ENCODE measurements at regions not wholly inside any gene's neighbourhood (a gene's known extent, or its start where the extent isn't known, plus 50 kb on each side); places are given as distances from the start of the nearest gene placed in this dataset.

GRCh38 chr7:43039346-43039745 lies 73.1 kb upstream of the HECW1 start:
- H3F3A ChIP-seq (ENCODE audit: insufficient read depth) = peaks cover 17% of the 10 kb centered on the region
- no peaks in the 10 kb centered on the region for H3K27me3 ChIP-seq (replicated peaks; ENCODE audit: insufficient read depth)
- H4K20me1 ChIP-seq (ENCODE audit: insufficient read depth) = no peaks in the 10 kb centered on the region
- TF ChIP-seq EZH2 (IDR thresholded peaks at IDR 0.05; ENCODE audit: insufficient read depth, poor library complexity, severe bottlenecking) (no peak), EZH2phosphoT487 (IDR thresholded peaks at IDR 0.05; ENCODE audit: insufficient read depth, low read depth) (no peak)
- 30% methylated on average over 3 of the region's 3 CpGs for WGBS, 2 experiments (ENCODE audit: low coverage in 1 of 2, low lambda C conversion rate in 2 of 2, missing lambda C conversion rate in 2 of 2)
- H3K4me1 ChIP-seq (ENCODE audit: insufficient read depth) = peaks cover 26% of the 10 kb centered on the region
- peak overlapping the region; percentile 51 for H3K9ac ChIP-seq
- DNase-seq = peak; percentile 72
- no peak overlapping the region for H2AFZ ChIP-seq
- H3K79me2 ChIP-seq (ENCODE audit: insufficient read depth) = no peaks in the 10 kb centered on the region
- H3K27ac ChIP-seq = peak overlapping the region; percentile 81
- no peaks in the 10 kb centered on the region for H3K9me2 ChIP-seq (ENCODE audit: insufficient read depth)
- H3K4me2 ChIP-seq (ENCODE audit: unreplicated experiment) = peak overlapping the region; percentile 68
- H3K9me3 ChIP-seq (ENCODE audit: low read depth) = no peaks in the 10 kb centered on the region
- H3K36me3 ChIP-seq (ENCODE audit: low read depth) = no peaks in the 10 kb centered on the region
- no peak overlapping the region for H3K4me3 ChIP-seq
- in situ Hi-C loops (cut with MboI) = no loop called here

GRCh38 chr7:43040461-43040860 lies 72.0 kb upstream of the HECW1 start:
- Histone ChIP-seq H2AFZ (no peak overlapping the region), H3K79me2 (ENCODE audit: insufficient read depth) (no peaks in the 10 kb centered on the region), H3K4me3 (no peak overlapping the region), H3F3A (ENCODE audit: insufficient read depth) (peaks cover 17% of the 10 kb centered on the region), H3K27ac (no peak overlapping the region), H3K27me3 (replicated peaks; ENCODE audit: insufficient read depth) (no peaks in the 10 kb centered on the region), H3K4me2 (ENCODE audit: unreplicated experiment) (no peak overlapping the region), H3K9me3 (ENCODE audit: low read depth) (no peaks in the 10 kb centered on the region), H3K9me2 (ENCODE audit: insufficient read depth) (no peaks in the 10 kb centered on the region), H3K36me3 (ENCODE audit: low read depth) (no peaks in the 10 kb centered on the region), H3K4me1 (ENCODE audit: insufficient read depth) (peaks cover 26% of the 10 kb centered on the region), H3K9ac (no peak overlapping the region), H4K20me1 (ENCODE audit: insufficient read depth) (no peaks in the 10 kb centered on the region)
- no peak for DNase-seq
- no peak for TF ChIP-seq EZH2 (IDR thresholded peaks at IDR 0.05; ENCODE audit: insufficient read depth, poor library complexity, severe bottlenecking)
- TF ChIP-seq EZH2phosphoT487 (IDR thresholded peaks at IDR 0.05; ENCODE audit: insufficient read depth, low read depth) = no peak
- in situ Hi-C loops (cut with MboI) = no loop called here

- Histone ChIP-seq H3K27me3 (replicated peaks; ENCODE audit: insufficient read depth) (no peaks in the 10 kb centered on the region), H3F3A (ENCODE audit: insufficient read depth) (peaks cover 17% of the 10 kb centered on the region), H3K9ac (no peak overlapping the region), H3K9me3 (ENCODE audit: low read depth) (no peaks in the 10 kb centered on the region), H2AFZ (no peak overlapping the region), H3K4me1 (ENCODE audit: insufficient read depth) (peaks cover 26% of the 10 kb centered on the region), H3K79me2 (ENCODE audit: insufficient read depth) (no peaks in the 10 kb centered on the region), H3K4me2 (ENCODE audit: unreplicated experiment) (no peak overlapping the region), H3K27ac (no peak overlapping the region), H4K20me1 (ENCODE audit: insufficient read depth) (no peaks in the 10 kb centered on the region), H3K4me3 (no peak overlapping the region), H3K36me3 (ENCODE audit: low read depth) (no peaks in the 10 kb centered on the region), H3K9me2 (ENCODE audit: insufficient read depth) (no peaks in the 10 kb centered on the region)
- in situ Hi-C loops (cut with MboI) = no loop called here
- TF ChIP-seq EZH2phosphoT487 (IDR thresholded peaks at IDR 0.05; ENCODE audit: insufficient read depth, low read depth) = no peak
- TF ChIP-seq EZH2 (IDR thresholded peaks at IDR 0.05; ENCODE audit: insufficient read depth, poor library complexity, severe bottlenecking) = no peak
- DNase-seq = no peak
- WGBS, 2 experiments (ENCODE audit: low coverage in 1 of 2, low lambda C conversion rate in 2 of 2, missing lambda C conversion rate in 2 of 2) = 72 to 81% methylated on average over 2 of the region's 2 CpGs
These were observed 71.3 kb upstream of the HECW1 start for GRCh38 chr7:43041105-43041504.

- no peak overlapping the region for H3K27ac ChIP-seq
- peaks cover 17% of the 10 kb centered on the region for H3F3A ChIP-seq (ENCODE audit: insufficient read depth)
- no peaks in the 10 kb centered on the region for H4K20me1 ChIP-seq (ENCODE audit: insufficient read depth)
- H3K4me2 ChIP-seq (ENCODE audit: unreplicated experiment) = no peak overlapping the region
- no peak for TF ChIP-seq EZH2phosphoT487 (IDR thresholded peaks at IDR 0.05; ENCODE audit: insufficient read depth, low read depth)
- no peak for TF ChIP-seq EZH2 (IDR thresholded peaks at IDR 0.05; ENCODE audit: insufficient read depth, poor library complexity, severe bottlenecking)
- H3K9ac ChIP-seq = no peak overlapping the region
- H3K79me2 ChIP-seq (ENCODE audit: insufficient read depth) = no peaks in the 10 kb centered on the region
- no peak overlapping the region for H2AFZ ChIP-seq
- no peaks in the 10 kb centered on the region for H3K36me3 ChIP-seq (ENCODE audit: low read depth)
- no peaks in the 10 kb centered on the region for H3K9me3 ChIP-seq (ENCODE audit: low read depth)
- H3K4me1 ChIP-seq (ENCODE audit: insufficient read depth) = peaks cover 26% of the 10 kb centered on the region
- in situ Hi-C loops (cut with MboI) = no loop called here
- H3K27me3 ChIP-seq (replicated peaks; ENCODE audit: insufficient read depth) = no peaks in the 10 kb centered on the region
- no peaks in the 10 kb centered on the region for H3K9me2 ChIP-seq (ENCODE audit: insufficient read depth)
- DNase-seq = no peak
- no peak overlapping the region for H3K4me3 ChIP-seq
These were observed 70.7 kb upstream of the HECW1 start for GRCh38 chr7:43041724-43042123.

- in situ Hi-C loops (cut with MboI) = no loop called here
- H3K9ac ChIP-seq = no peak overlapping the region
- TF ChIP-seq EZH2phosphoT487 (IDR thresholded peaks at IDR 0.05; ENCODE audit: insufficient read depth, low read depth) (no peak), EZH2 (IDR thresholded peaks at IDR 0.05; ENCODE audit: insufficient read depth, poor library complexity, severe bottlenecking) (no peak)
- peaks cover 17% of the 10 kb centered on the region for H3F3A ChIP-seq (ENCODE audit: insufficient read depth)
- no peaks in the 10 kb centered on the region for H3K36me3 ChIP-seq (ENCODE audit: low read depth)
- H3K4me3 ChIP-seq = no peak overlapping the region
- H2AFZ ChIP-seq = no peak overlapping the region
- H4K20me1 ChIP-seq (ENCODE audit: insufficient read depth) = no peaks in the 10 kb centered on the region
- 60 to 66% methylated on average over 3 of the region's 3 CpGs for WGBS, 2 experiments (ENCODE audit: low coverage in 1 of 2, low lambda C conversion rate in 2 of 2, missing lambda C conversion rate in 2 of 2)
- H3K9me3 ChIP-seq (ENCODE audit: low read depth) = no peaks in the 10 kb centered on the region
- H3K9me2 ChIP-seq (ENCODE audit: insufficient read depth) = no peaks in the 10 kb centered on the region
- peaks cover 25% of the 10 kb centered on the region for H3K4me1 ChIP-seq (ENCODE audit: insufficient read depth)
- no peak overlapping the region for H3K4me2 ChIP-seq (ENCODE audit: unreplicated experiment)
- no peaks in the 10 kb centered on the region for H3K27me3 ChIP-seq (replicated peaks; ENCODE audit: insufficient read depth)
- no peak for DNase-seq
- H3K27ac ChIP-seq = no peak overlapping the region
- no peaks in the 10 kb centered on the region for H3K79me2 ChIP-seq (ENCODE audit: insufficient read depth)
These were observed 70.1 kb upstream of the HECW1 start for GRCh38 chr7:43042302-43042701.

All from GM23248 (cell line).